ENCODE measurements at regions not wholly inside any gene's neighbourhood (a gene's known extent, or its start where the extent isn't known, plus 50 kb on each side); places are given as distances from the start of the nearest gene placed in this dataset.
"Not testable (repeated sequence)": the region's sequence is repeated elsewhere in the genome, so short reads cannot be mapped to it uniquely, and the experiment has no call there.

DNA sequence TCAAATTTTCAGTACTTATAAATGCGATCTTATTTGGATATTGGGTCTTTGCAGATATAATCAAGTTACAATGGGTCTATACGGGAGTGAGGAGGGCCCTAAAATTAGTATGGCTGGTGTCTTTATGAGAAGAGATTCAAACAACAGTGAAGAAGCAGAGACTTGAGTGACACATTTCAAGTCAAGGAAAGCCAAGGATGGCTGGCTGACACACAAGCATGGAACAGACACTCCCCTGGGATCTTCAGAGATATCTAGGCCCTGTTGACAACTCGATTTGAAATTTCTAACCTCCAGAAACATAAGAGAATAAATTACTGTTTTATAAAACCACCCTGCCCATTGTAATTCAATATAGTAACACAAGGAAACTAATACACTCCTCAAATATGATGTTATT, 1886.0 kb upstream of the PCDH7 start:
- no peak overlapping the region for H3K4me3 ChIP-seq (replicated peaks in 1 of 2; ENCODE audit: low read depth in 2 of 2, low read length in 2 of 2)
- TF ChIP-seq, protein P1, sequence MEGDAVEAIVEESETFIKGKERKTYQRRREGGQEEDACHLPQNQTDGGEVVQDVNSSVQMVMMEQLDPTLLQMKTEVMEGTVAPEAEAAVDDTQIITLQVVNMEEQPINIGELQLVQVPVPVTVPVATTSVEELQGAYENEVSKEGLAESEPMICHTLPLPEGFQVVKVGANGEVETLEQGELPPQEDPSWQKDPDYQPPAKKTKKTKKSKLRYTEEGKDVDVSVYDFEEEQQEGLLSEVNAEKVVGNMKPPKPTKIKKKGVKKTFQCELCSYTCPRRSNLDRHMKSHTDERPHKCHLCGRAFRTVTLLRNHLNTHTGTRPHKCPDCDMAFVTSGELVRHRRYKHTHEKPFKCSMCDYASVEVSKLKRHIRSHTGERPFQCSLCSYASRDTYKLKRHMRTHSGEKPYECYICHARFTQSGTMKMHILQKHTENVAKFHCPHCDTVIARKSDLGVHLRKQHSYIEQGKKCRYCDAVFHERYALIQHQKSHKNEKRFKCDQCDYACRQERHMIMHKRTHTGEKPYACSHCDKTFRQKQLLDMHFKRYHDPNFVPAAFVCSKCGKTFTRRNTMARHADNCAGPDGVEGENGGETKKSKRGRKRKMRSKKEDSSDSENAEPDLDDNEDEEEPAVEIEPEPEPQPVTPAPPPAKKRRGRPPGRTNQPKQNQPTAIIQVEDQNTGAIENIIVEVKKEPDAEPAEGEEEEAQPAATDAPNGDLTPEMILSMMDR (IDR thresholded peaks at IDR 0.05; ENCODE audit: low read depth, low read length) = no peak
- no peak for DNase-seq (ENCODE audit: low read depth in 2 of 2)

DNA sequence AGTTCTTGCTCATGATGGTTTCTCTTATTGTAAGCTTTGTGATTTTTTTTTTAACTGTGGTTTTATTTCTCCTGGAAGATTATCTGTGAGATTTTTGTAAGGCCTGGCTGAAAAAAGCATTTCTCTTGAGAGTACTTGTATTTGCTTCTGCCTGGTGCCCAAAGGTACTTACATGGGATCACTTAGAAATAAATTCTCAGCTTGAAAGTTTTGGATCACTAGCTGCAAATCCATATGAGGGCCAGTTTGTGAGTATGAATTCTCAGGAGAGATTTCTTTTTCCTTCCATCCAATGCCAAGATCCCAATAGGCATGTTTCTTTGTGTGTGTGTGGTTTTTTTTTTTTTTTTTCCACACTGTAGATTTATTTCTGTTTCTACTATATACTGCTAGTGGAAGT, 1884.7 kb upstream of the PCDH7 start:
- no peak overlapping the region for H3K4me3 ChIP-seq (replicated peaks in 1 of 2; ENCODE audit: low read depth in 2 of 2, low read length in 2 of 2)
- DNase-seq (ENCODE audit: low read depth in 2 of 2) = no peak
- TF ChIP-seq, protein P1 (IDR thresholded peaks at IDR 0.05; ENCODE audit: low read depth, low read length) = no peak

DNA sequence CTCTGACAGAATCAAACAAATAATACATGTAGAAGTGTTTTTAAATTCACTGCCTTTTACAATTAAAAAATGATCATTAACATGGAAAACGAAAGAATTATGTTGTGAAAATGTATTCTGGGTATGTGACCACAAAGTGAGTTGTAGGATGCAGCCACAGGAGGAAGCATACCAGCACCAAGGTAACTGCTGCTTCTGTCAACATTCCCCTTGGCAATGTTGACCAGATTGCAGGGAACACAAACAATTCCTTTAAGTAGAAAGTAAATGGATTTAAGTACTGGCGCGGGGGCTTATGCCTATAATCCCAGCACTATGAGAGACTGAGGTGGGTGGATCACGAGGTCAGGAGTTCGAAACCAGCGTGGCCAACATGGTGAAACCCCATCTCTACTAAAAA, 1877.9 kb upstream of the PCDH7 start:
- no peak overlapping the region for H3K4me3 ChIP-seq (replicated peaks in 1 of 2; ENCODE audit: low read depth in 2 of 2, low read length in 2 of 2)
- no peak for DNase-seq (ENCODE audit: low read depth in 2 of 2)
- TF ChIP-seq, protein P1 (IDR thresholded peaks at IDR 0.05; ENCODE audit: low read depth, low read length) = no peak

DNA sequence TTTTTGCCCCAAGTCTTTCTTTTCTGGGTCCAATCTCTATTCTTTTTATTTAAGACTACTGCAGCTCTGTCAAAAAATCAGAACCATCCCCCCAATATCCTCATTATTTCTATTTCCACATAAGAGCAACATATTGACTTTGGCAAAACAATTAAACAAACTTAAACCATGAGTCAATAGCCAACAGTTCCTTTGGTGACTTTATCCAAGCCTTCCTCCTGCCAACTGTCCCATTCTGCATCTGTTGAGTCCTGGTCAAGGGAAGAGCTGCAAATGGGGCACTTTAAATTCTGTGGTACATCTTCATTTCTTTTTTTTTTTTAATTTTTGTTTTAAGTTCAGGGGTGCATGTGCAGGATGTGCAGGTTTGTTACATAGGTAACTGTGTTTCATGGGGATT, 1875.0 kb upstream of the PCDH7 start:
- no peak overlapping the region for H3K4me3 ChIP-seq (replicated peaks in 1 of 2; ENCODE audit: low read depth in 2 of 2, low read length in 2 of 2)
- TF ChIP-seq, protein P1 (IDR thresholded peaks at IDR 0.05; ENCODE audit: low read depth, low read length) = no peak
- peak in 1 of 2 donors; percentile 22 for DNase-seq (ENCODE audit: low read depth in 2 of 2)

DNA sequence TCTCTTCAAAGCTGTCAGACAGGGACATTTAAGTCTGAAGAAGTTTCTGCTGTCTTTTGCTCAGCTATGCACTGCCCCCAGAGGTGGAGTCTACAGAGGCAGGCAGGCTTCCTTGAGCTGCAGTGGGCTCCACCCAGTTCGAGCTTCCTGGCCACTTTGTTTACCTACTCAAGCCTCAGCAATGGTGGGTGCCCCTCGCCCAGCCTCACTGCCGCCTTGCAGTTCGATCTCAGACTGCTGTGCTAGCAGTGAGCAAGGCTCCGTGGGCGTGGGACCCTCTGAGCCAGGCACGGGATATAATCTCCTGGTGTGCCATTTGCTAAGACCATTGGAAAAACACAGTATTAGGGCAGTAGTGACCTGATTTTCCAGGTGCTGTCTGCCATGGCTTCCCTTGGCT, 1863.1 kb upstream of the PCDH7 start:
- H3K4me3 ChIP-seq (replicated peaks in 1 of 2; ENCODE audit: low read depth in 2 of 2, low read length in 2 of 2); DNase-seq (ENCODE audit: low read depth in 2 of 2): not testable (repeated sequence)

DNA sequence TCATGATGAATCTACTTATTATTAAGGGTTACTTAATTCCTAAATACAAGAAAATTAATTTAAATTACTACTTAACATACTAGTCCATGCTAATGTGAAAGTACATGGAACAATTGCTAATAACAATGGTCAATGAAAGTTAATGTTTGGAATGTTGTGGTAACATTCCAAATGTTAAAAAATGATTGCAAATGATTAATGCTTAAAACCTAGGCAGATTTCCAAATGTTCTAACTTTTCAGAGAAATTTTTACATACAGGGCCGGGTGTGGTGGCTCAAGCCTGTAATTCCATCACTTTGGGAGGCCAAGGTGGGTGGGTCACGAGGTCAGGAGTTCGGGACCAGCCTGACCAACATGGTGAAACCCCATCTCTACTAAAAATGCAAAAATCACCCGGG, 1851.3 kb upstream of the PCDH7 start:
- TF ChIP-seq, protein P1 (IDR thresholded peaks at IDR 0.05; ENCODE audit: low read depth, low read length) = no peak
- DNase-seq (ENCODE audit: low read depth in 2 of 2) = no peak
- H3K4me3 ChIP-seq (replicated peaks in 1 of 2; ENCODE audit: low read depth in 2 of 2, low read length in 2 of 2) = no peak overlapping the region

DNA sequence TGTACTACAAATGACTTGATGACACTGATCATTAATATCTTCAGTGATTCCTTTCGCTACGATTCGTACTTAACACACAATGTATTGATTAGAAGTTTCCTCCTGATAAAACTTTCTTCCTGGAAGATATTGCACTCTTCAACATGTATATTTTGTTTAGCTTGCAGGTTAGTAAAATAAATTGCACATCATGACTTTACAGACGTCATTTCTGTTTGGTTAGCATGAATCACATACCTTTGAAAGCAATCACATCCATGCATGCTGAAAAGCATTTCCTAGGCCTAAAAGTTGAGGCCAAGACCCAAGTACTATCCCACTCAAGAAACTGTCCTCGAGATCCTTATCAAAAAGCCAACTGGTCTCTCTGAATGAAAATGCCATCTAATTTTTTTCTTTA, 1841.0 kb upstream of the PCDH7 start:
- no peak overlapping the region for H3K4me3 ChIP-seq (replicated peaks in 1 of 2; ENCODE audit: low read depth in 2 of 2, low read length in 2 of 2)
- TF ChIP-seq, protein P1 (IDR thresholded peaks at IDR 0.05; ENCODE audit: low read depth, low read length) = no peak
- peak in 1 of 2 donors; percentile 40 for DNase-seq (ENCODE audit: low read depth in 2 of 2)

All from cardiac fibroblast (primary cell).